AG04449 (cell line): ENCODE measurements at regions not wholly inside any gene's neighbourhood (a gene's known extent, or its start where the extent isn't known, plus 50 kb on each side); places are given as distances from the start of the nearest gene placed in this dataset.

Experiments
- CTCF ChIA-PET: fragments of 350-600 bp; formaldehyde crosslinking; extraction: SDS; loops from one replicate; lab custom pipeline; 2021; ENCODE audit warnings: antibody characterized with exemption; lab: Yijun Ruan, JAX
- POLR2A ChIA-PET: fragments of 400-600, 350-600 bp; formaldehyde crosslinking; extraction: SDS; loops from one replicate; lab custom pipeline; 2020; ENCODE audit warnings: antibody characterized with exemption, inconsistent platforms; lab: Yijun Ruan, JAX
- DNase-seq: peaks from one replicate; pipeline ENCODE4 v3.0.0-alpha.2; 2010; ENCODE audit warnings: low read depth, low spot score
- H3K4me3 ChIP-seq: 2 replicates; pipeline ENCODE4 v1.5.1; 2011; ENCODE audit warnings: low read depth, mild to moderate bottlenecking, control low read depth, low read length
- CTCF ChIP-seq: IDR thresholded peaks from one replicate; pipeline ENCODE4 v1.5.1; 2011; ENCODE audit warnings: mild to moderate bottlenecking, moderate library complexity, low read length, control low read depth, inconsistent platforms; ENCODE audit not compliant: insufficient read depth; ENCODE audit errors: missing control alignments

- ChIA-PET CTCF (no interaction called here), POLR2A (no interaction called here)
Measured at GRCh38 chr19:28034936-28035335, 1178.0 kb downstream of the UQCRFS1 start.

GRCh38 chr19:28028881-28029444 lies 1184.0 kb downstream of the UQCRFS1 start:
- no peak for TF ChIP-seq CTCF
- CTCF ChIA-PET: no interaction called here
- DNase-seq: no peak
- H3K4me3 ChIP-seq: no peak overlapping the region
- POLR2A ChIA-PET: no interaction called here

More at GRCh38 chr19:28034936-28035335, 1178.0 kb downstream of the UQCRFS1 start:
- no peak overlapping the region for H3K4me3 ChIP-seq
- no peak for TF ChIP-seq CTCF
- DNase-seq: no peak

GRCh38 chr19:28027116-28027515 lies 1185.8 kb downstream of the UQCRFS1 start:
- DNase-seq: no peak
- CTCF ChIA-PET: no interaction called here
- POLR2A ChIA-PET: no interaction called here
- H3K4me3 ChIP-seq: no peak overlapping the region
- no peak for TF ChIP-seq CTCF

- no peak for TF ChIP-seq CTCF
- CTCF ChIA-PET: no interaction called here
- no peak overlapping the region for H3K4me3 ChIP-seq
- POLR2A ChIA-PET: no interaction called here
- DNase-seq: no peak
Measured at GRCh38 chr19:28026636-28027035, 1186.3 kb downstream of the UQCRFS1 start.

- no peak for TF ChIP-seq CTCF
- ChIA-PET CTCF (no interaction called here), POLR2A (no interaction called here)
Measured at GRCh38 chr19:28024920-28025319, 1188.0 kb downstream of the UQCRFS1 start.

GRCh38 chr19:28023064-28023463 lies 1189.9 kb downstream of the UQCRFS1 start:
- ChIA-PET CTCF (no interaction called here), POLR2A (no interaction called here)
- no peak for TF ChIP-seq CTCF
- no peak for DNase-seq
- H3K4me3 ChIP-seq: no peak overlapping the region

More at GRCh38 chr19:28024920-28025319, 1188.0 kb downstream of the UQCRFS1 start:
- H3K4me3 ChIP-seq: no peak overlapping the region
- no peak for DNase-seq
